IMR-90 (cell line): ENCODE measurements at regions not wholly inside any gene's neighbourhood (a gene's known extent, or its start where the extent isn't known, plus 50 kb on each side); places are given as distances from the start of the nearest gene placed in this dataset.
"Not testable (repeated sequence)": the region's sequence is repeated elsewhere in the genome, so short reads cannot be mapped to it uniquely, and the experiment has no call there.

Experiments
- ATAC-seq: fragments of 200-7000 bp; cut with Tn5 transposase; 2 replicates; pipeline ENCODE4 v1.9.1; 2020; ENCODE audit warnings: low read depth, mild to moderate bottlenecking, moderate library complexity
- BruUV-seq: library from RNA; stranded (reverse); fragments of 400-500 nt; replicated peaks from 2 replicates; lab custom pipeline; 2021; lab: Mats Ljungman, UMichigan
- CTCF ChIA-PET: fragments of 300-600 bp; formaldehyde crosslinking; extraction: SDS; loops from one replicate; lab custom pipeline; 2021; ENCODE audit warnings: antibody characterized with exemption; lab: Yijun Ruan, JAX
- POLR2A ChIA-PET: fragments of 300-600 bp; sonication (Branson Sonifier 250); formaldehyde crosslinking; loops from one replicate; lab custom pipeline; 2022; ENCODE audit warnings: antibody characterized with exemption; ENCODE audit not compliant: unreplicated experiment; lab: Charles Lee
- DNase-seq: peaks from one replicate; pipeline ENCODE4 v3.0.0; 2013
- H2AFZ ChIP-seq: replicated peaks from 2 replicates; pipeline ENCODE3; 2013; ENCODE audit warnings: low read length, mild to moderate bottlenecking; ENCODE audit not compliant: poor library complexity
- H2AK5ac ChIP-seq: 2 replicates; pipeline ENCODE4 v1.6.1; 2013; ENCODE audit warnings: low read depth, low read length, inconsistent platforms
- H2AK9ac ChIP-seq: replicated peaks from 2 replicates; pipeline ENCODE3; 2013; ENCODE audit warnings: mild to moderate bottlenecking, low read depth, low read length, moderate library complexity; ENCODE audit not compliant: poor library complexity
- H2BK120ac ChIP-seq: 2 replicates; pipeline ENCODE4 v1.6.1; 2013; ENCODE audit warnings: low read depth, low read length, inconsistent platforms
- H2BK15ac ChIP-seq: 3 replicates; pipeline ENCODE4 v1.6.1; 2013; ENCODE audit warnings: low read depth, low read length, inconsistent platforms
- H2BK20ac ChIP-seq: 2 replicates; pipeline ENCODE4 v1.6.1; 2013; ENCODE audit warnings: low read depth, mild to moderate bottlenecking, inconsistent platforms, low read length, moderate library complexity
- H2BK5ac ChIP-seq: 2 replicates; pipeline ENCODE4 v1.6.1; 2013; ENCODE audit warnings: mild to moderate bottlenecking, low read depth, low read length, inconsistent platforms; ENCODE audit not compliant: poor library complexity, severe bottlenecking
- H3K14ac ChIP-seq: replicated peaks from 2 replicates; pipeline ENCODE4 v1.6.1; 2013; ENCODE audit warnings: low read depth, low read length, inconsistent platforms
- H3K18ac ChIP-seq: 2 replicates; pipeline ENCODE4 v1.6.1; 2013; ENCODE audit warnings: low read depth, low read length, control low read depth
- H3K23ac ChIP-seq: 2 replicates; pipeline ENCODE4 v1.6.1; 2013; ENCODE audit warnings: low read depth, low read length, inconsistent platforms
- H3K27ac ChIP-seq: 2 replicates; pipeline ENCODE4 v1.5.1; 2013; ENCODE audit warnings: mild to moderate bottlenecking, control low read depth, low read length; ENCODE audit not compliant: insufficient read depth
- H3K27me3 ChIP-seq: 2 replicates; pipeline ENCODE4 v1.6.1; 2013; ENCODE audit warnings: low read length; ENCODE audit not compliant: control insufficient read depth, insufficient read depth
- H3K36me3 ChIP-seq: 2 replicates; pipeline ENCODE4 v1.6.1; 2013; ENCODE audit warnings: low read length, mixed read lengths; ENCODE audit not compliant: control insufficient read depth, insufficient read depth
- H3K4ac ChIP-seq: 2 replicates; pipeline ENCODE4 v1.6.1; 2013; ENCODE audit warnings: low read depth, low read length, inconsistent platforms
- H3K4me1 ChIP-seq: 2 replicates; pipeline ENCODE4 v1.6.1; 2013; ENCODE audit warnings: low read length, mixed read lengths; ENCODE audit not compliant: control insufficient read depth, insufficient read depth
- H3K4me2 ChIP-seq: 2 replicates; pipeline ENCODE4 v1.6.1; 2013; ENCODE audit warnings: low read depth, mild to moderate bottlenecking, control low read depth, low read length, moderate library complexity
- H3K4me3 ChIP-seq: 2 replicates; pipeline ENCODE4 v1.5.1; 2013; ENCODE audit warnings: low read depth, mild to moderate bottlenecking, control low read depth, low read length, moderate library complexity; ENCODE audit not compliant: insufficient read depth
- H3K56ac ChIP-seq: 2 replicates; pipeline ENCODE4 v1.6.1; 2013; ENCODE audit warnings: low read length, inconsistent platforms; ENCODE audit not compliant: insufficient read depth; ENCODE audit errors: extremely low read depth
- H3K79me1 ChIP-seq, 2 experiments: 2 replicates each; pipeline ENCODE4 v1.6.1; 2013; ENCODE audit warnings: low read length in 2 of 2, inconsistent platforms in 1 of 2, low read depth in 1 of 2
- H3K9ac ChIP-seq: 2 replicates; pipeline ENCODE4 v1.6.1; 2013; ENCODE audit warnings: low read depth, low read length, control low read depth
- H3K9me1 ChIP-seq: 2 replicates; pipeline ENCODE4 v1.6.1; 2013; ENCODE audit warnings: low read length, inconsistent platforms; ENCODE audit not compliant: insufficient read depth
- H3K9me3 ChIP-seq: 2 replicates; pipeline ENCODE4 v1.6.1; 2013; ENCODE audit warnings: low read length; ENCODE audit not compliant: control insufficient read depth, insufficient read depth
- H4K20me1 ChIP-seq: 2 replicates; pipeline ENCODE4 v1.6.1; 2013; ENCODE audit warnings: low read length, inconsistent platforms; ENCODE audit not compliant: insufficient read depth
- H4K5ac ChIP-seq: 2 replicates; pipeline ENCODE4 v1.6.1; 2013; ENCODE audit warnings: mild to moderate bottlenecking, low read depth, low read length, control low read depth
- H4K8ac ChIP-seq, 2 experiments: 2 replicates each; pipeline ENCODE4 v1.6.1; 2013; ENCODE audit warnings: low read depth in 2 of 2, low read length in 2 of 2, control low read depth in 1 of 2, inconsistent platforms in 1 of 2
- H4K91ac ChIP-seq: 2 replicates; pipeline ENCODE4 v1.6.1; 2013; ENCODE audit warnings: low read depth, low read length, inconsistent platforms; ENCODE audit not compliant: insufficient read depth
- BHLHE40 ChIP-seq: fragments of 150-350 bp; IDR thresholded peaks from 2 replicates; pipeline ENCODE4 v1.6.1; 2016; ENCODE audit warnings: mild to moderate bottlenecking, low read depth, low read length
- FOS ChIP-seq: fragments of 150-350 bp; IDR thresholded peaks from 2 replicates; pipeline ENCODE4 v1.6.1; 2016; ENCODE audit warnings: low read depth, low read length
- MAZ ChIP-seq: IDR thresholded peaks from 2 replicates; pipeline ENCODE4 v1.6.1; 2012; ENCODE audit warnings: low read depth, mild to moderate bottlenecking, low read length, improper control_type of control experiment, moderate library complexity, borderline replicate concordance
- NFE2L2 ChIP-seq: fragments of 150-350 bp; IDR thresholded peaks from 2 replicates; pipeline ENCODE4 v1.6.1; 2016; ENCODE audit warnings: low read depth, mild to moderate bottlenecking, low read length
- RCOR1 ChIP-seq: IDR thresholded peaks from 2 replicates; pipeline ENCODE4 v1.6.1; 2012; ENCODE audit warnings: mild to moderate bottlenecking, low read length, improper control_type of control experiment; ENCODE audit not compliant: insufficient replicate concordance
- RFX5 ChIP-seq: IDR thresholded peaks from 2 replicates; pipeline ENCODE4 v1.8.0; 2012; ENCODE audit warnings: low read depth, mild to moderate bottlenecking, low read length, moderate library complexity
- WGBS, 2 experiments: methylation state at CpG; one replicate each; pipeline versions ENCODE4 v1.1.5 to v1.1.7; 2013; ENCODE audit warnings: missing lambda C conversion rate in 2 of 2; ENCODE audit not compliant: insufficient read length in 1 of 2; ENCODE audit errors: extremely low coverage in 2 of 2; 5-methylcytosine and 5-hydroxymethylcytosine counted together
- dilution Hi-C: fragments of 300-500 bp; cut with HindIII; formaldehyde crosslinking; loops from one replicate; pipeline ENCODE4 v1.14.3; 2018; ENCODE audit warnings: low sequenced_read_pairs; ENCODE audit not compliant: unreplicated experiment
- in situ Hi-C: fragments of 300-500 bp; cut with MboI; formaldehyde crosslinking; loops from 3 replicates; pipeline ENCODE4 v1.14.3; 2019; ENCODE audit warnings: low sequenced_read_pairs, inconsistent platforms, mixed read lengths
- intact Hi-C: fragments of 100-400 bp; cut with micrococcal nuclease; formaldehyde crosslinking; loops from 2 replicates; pipeline ENCODE4 v1.10.0; 2022

- Histone ChIP-seq H3K36me3 (no peaks in the 10 kb centered on the region), H3K9me1 (no peaks in the 10 kb centered on the region), H3K9me3 (no peaks in the 10 kb centered on the region; the same call in 1 of the 2 replicates), H3K23ac (no peak overlapping the region), H2AK5ac (no peak overlapping the region), H4K8ac (no peak overlapping the region), H2BK20ac (no peak overlapping the region), H2BK5ac (no peak overlapping the region), H3K4me1 (no peaks in the 10 kb centered on the region), H3K4ac (no peak overlapping the region), H2AK9ac (no peak overlapping the region), H3K9ac (no peak overlapping the region), H2BK15ac (no peak overlapping the region), H3K4me2 (no peak overlapping the region), H3K4me3 (no peak overlapping the region), H3K18ac (no peak overlapping the region), H4K91ac (no peak overlapping the region), H3K14ac (no peak overlapping the region), H2BK120ac (no peak overlapping the region), H3K79me1 (no peaks in the 10 kb centered on the region), H3K27me3 (no peaks in the 10 kb centered on the region), H3K56ac (no peak overlapping the region), H2AFZ (no peak overlapping the region), H4K20me1 (no peaks in the 10 kb centered on the region), H3K27ac (no peak overlapping the region), H4K5ac (no peak overlapping the region)
- no CpG with 5 or more reads among the region's 2 CpGs for WGBS, 2 experiments
- DNase-seq (no peak), ATAC-seq (no peak)
- CTCF ChIA-PET = no interaction called here
- TF ChIP-seq MAZ (no peak), BHLHE40 (no peak), NFE2L2 (no peak), FOS (no peak), RCOR1 (no peak), RFX5 (no peak)
- dilution Hi-C loops = no loop called here
- in situ Hi-C loops = no loop called here
- POLR2A ChIA-PET = no interaction called here
- intact Hi-C loops = no loop called here
- no TSS peak for BruUV-seq
These were observed 629.9 kb upstream of the PRR20A start for GRCh38 chr13:56510836-56511235.

GRCh38 chr13:56512336-56512735, 628.4 kb upstream of the PRR20A start:
- H3K9me1 ChIP-seq, H3K9ac ChIP-seq, H3K79me1 ChIP-seq, H2BK120ac ChIP-seq, H2AK5ac ChIP-seq, H3K4me3 ChIP-seq, BruUV-seq, H4K91ac ChIP-seq, H2AFZ ChIP-seq, H2AK9ac ChIP-seq, H3K4ac ChIP-seq, H3K18ac ChIP-seq, CTCF ChIA-PET, H3K27me3 ChIP-seq, in situ Hi-C loops, H3K9me3 ChIP-seq, H2BK5ac ChIP-seq, H2BK20ac ChIP-seq, H3K4me1 ChIP-seq, H4K20me1 ChIP-seq, H2BK15ac ChIP-seq, H3K36me3 ChIP-seq, H3K4me2 ChIP-seq, H4K8ac ChIP-seq, H3K14ac ChIP-seq, ATAC-seq, POLR2A ChIA-PET, H3K27ac ChIP-seq, H3K23ac ChIP-seq, dilution Hi-C loops, DNase-seq, intact Hi-C loops, H4K5ac ChIP-seq, H3K56ac ChIP-seq: not testable (repeated sequence)
- WGBS, 2 experiments = no CpG with 5 or more reads among the region's 2 CpGs
